Astrocyte (in vitro differentiated cells and primary cell): ENCODE measurements at regions not wholly inside any gene's neighbourhood (a gene's known extent, or its start where the extent isn't known, plus 50 kb on each side); places are given as distances from the start of the nearest gene placed in this dataset.

ENCODE experiments used
- DNase-seq: peaks from one replicate; pipeline ENCODE4 v3.0.0-alpha.2; 2010; ENCODE audit warnings: low read depth
- FAIRE-seq: peaks from 2 replicates; lab custom pipeline; 2011; peaks lifted over from hg19 to GRCh38; lab: Jason Lieb, UNC
- H2AFZ ChIP-seq: 2 replicates; pipeline ENCODE4 v1.6.0; 2012; ENCODE audit warnings: low read depth, low read length, inconsistent platforms
- H3K27ac ChIP-seq: 2 replicates; pipeline ENCODE4 v1.5.1; 2011; ENCODE audit warnings: low read depth, low read length, inconsistent platforms
- H3K27me3 ChIP-seq: 2 replicates; pipeline ENCODE4 v1.6.0; 2011; ENCODE audit warnings: low read length, inconsistent platforms; ENCODE audit not compliant: insufficient read depth
- H3K36me3 ChIP-seq: 2 replicates; pipeline ENCODE4 v1.5.1; 2011; ENCODE audit warnings: low read length, inconsistent platforms; ENCODE audit not compliant: insufficient read depth
- H3K4me1 ChIP-seq: 2 replicates; pipeline ENCODE4 v1.5.1; 2011; ENCODE audit warnings: low read length, inconsistent platforms; ENCODE audit not compliant: insufficient read depth
- H3K4me2 ChIP-seq: 2 replicates; pipeline ENCODE4 v1.6.0; 2012; ENCODE audit warnings: low read length, inconsistent platforms
- H3K4me3 ChIP-seq: 2 replicates; pipeline ENCODE4 v1.5.1; 2011; ENCODE audit warnings: low read depth, mild to moderate bottlenecking, low read length, inconsistent platforms; ENCODE audit not compliant: insufficient read depth
- H3K79me2 ChIP-seq: 2 replicates; pipeline ENCODE4 v1.6.0; 2012; ENCODE audit warnings: mild to moderate bottlenecking, low read length, inconsistent platforms; ENCODE audit not compliant: insufficient read depth
- H3K9ac ChIP-seq: 2 replicates; pipeline ENCODE4 v1.6.0; 2012; ENCODE audit warnings: mild to moderate bottlenecking, low read length, inconsistent platforms
- H3K9me3 ChIP-seq: 2 replicates; pipeline ENCODE4 v1.5.1; 2012; ENCODE audit warnings: low read depth, mild to moderate bottlenecking, low read length, inconsistent platforms; ENCODE audit not compliant: insufficient read depth
- H4K20me1 ChIP-seq: 2 replicates; pipeline ENCODE4 v1.6.0; 2012; ENCODE audit warnings: low read length, inconsistent platforms; ENCODE audit not compliant: insufficient read depth
- H3K27ac Mint-ChIP-seq: one replicate; pipeline ENCODE4 v1.8.0; 2021; ENCODE audit warnings: mild to moderate bottlenecking, mixed read lengths; ENCODE audit not compliant: unreplicated experiment
- H3K27me3 Mint-ChIP-seq: one replicate; pipeline ENCODE4 v1.8.0; 2021; ENCODE audit warnings: low read depth, mixed read lengths; ENCODE audit not compliant: unreplicated experiment
- H3K36me3 Mint-ChIP-seq: one replicate; pipeline ENCODE4 v1.8.0; 2021; ENCODE audit warnings: low read depth, mixed read lengths; ENCODE audit not compliant: unreplicated experiment
- H3K4me1 Mint-ChIP-seq: one replicate; pipeline ENCODE4 v1.8.0; 2021; ENCODE audit warnings: low read depth, mixed read lengths; ENCODE audit not compliant: unreplicated experiment
- H3K4me3 Mint-ChIP-seq: one replicate; pipeline ENCODE4 v1.8.0; 2021; ENCODE audit warnings: mild to moderate bottlenecking, moderate library complexity, mixed read lengths; ENCODE audit not compliant: unreplicated experiment
- H3K9me3 Mint-ChIP-seq: one replicate; pipeline ENCODE4 v1.8.0; 2021; ENCODE audit warnings: mild to moderate bottlenecking, mixed read lengths; ENCODE audit not compliant: unreplicated experiment
- EZH2 ChIP-seq: IDR thresholded peaks from 2 replicates; pipeline ENCODE4 v1.6.1; 2012; ENCODE audit warnings: mild to moderate bottlenecking, low read length, inconsistent platforms; ENCODE audit not compliant: insufficient read depth
- TF ChIP-seq, protein P1 (sequence below): IDR thresholded peaks from 2 replicates; pipeline ENCODE4 v1.5.1; 2011; ENCODE audit warnings: low read depth, mild to moderate bottlenecking, inconsistent platforms, low read length, moderate library complexity; ENCODE audit not compliant: insufficient read depth

DNA sequence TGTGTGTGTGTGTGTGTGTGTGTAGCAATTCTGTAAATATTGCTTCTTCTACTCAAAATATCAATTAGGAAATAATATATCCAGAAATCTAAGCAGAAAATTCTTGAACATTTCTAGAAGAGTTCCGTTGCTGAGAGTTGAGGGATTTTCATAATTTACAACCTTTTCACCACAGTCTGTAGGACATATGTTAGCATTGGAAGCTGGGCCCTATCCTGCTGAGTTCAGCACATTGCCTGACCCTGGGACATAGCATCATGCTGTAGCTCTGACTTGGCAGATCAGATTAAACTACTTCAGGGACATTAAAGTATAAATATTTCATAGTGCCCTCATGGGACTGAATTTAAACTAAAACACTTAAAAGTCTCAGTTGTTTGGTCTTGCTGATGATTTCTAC, 129.2 kb upstream of the KCNH7 start:
- H3K4me2 ChIP-seq = no peak overlapping the region
- TF ChIP-seq, protein P1, sequence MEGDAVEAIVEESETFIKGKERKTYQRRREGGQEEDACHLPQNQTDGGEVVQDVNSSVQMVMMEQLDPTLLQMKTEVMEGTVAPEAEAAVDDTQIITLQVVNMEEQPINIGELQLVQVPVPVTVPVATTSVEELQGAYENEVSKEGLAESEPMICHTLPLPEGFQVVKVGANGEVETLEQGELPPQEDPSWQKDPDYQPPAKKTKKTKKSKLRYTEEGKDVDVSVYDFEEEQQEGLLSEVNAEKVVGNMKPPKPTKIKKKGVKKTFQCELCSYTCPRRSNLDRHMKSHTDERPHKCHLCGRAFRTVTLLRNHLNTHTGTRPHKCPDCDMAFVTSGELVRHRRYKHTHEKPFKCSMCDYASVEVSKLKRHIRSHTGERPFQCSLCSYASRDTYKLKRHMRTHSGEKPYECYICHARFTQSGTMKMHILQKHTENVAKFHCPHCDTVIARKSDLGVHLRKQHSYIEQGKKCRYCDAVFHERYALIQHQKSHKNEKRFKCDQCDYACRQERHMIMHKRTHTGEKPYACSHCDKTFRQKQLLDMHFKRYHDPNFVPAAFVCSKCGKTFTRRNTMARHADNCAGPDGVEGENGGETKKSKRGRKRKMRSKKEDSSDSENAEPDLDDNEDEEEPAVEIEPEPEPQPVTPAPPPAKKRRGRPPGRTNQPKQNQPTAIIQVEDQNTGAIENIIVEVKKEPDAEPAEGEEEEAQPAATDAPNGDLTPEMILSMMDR = no peak
- no peaks in the 10 kb centered on the region for H3K9me3 ChIP-seq
- Mint-ChIP-seq H3K27me3 (no peaks in the 10 kb centered on the region), H3K27ac (no peak overlapping the region), H3K9me3 (no peaks in the 10 kb centered on the region), H3K4me3 (no peak overlapping the region), H3K4me1 (no peaks in the 10 kb centered on the region), H3K36me3 (no peaks in the 10 kb centered on the region)
- no peak for DNase-seq
- no peak overlapping the region for H2AFZ ChIP-seq
- no peaks in the 10 kb centered on the region for H3K4me1 ChIP-seq
- H3K9ac ChIP-seq = no peak overlapping the region
- no peaks in the 10 kb centered on the region for H3K79me2 ChIP-seq
- FAIRE-seq = no peak
- H4K20me1 ChIP-seq = no peaks in the 10 kb centered on the region
- H3K36me3 ChIP-seq = no peaks in the 10 kb centered on the region
- no peaks in the 10 kb centered on the region for H3K27me3 ChIP-seq
- no peak overlapping the region for H3K27ac ChIP-seq
- no peak overlapping the region for H3K4me3 ChIP-seq

DNA sequence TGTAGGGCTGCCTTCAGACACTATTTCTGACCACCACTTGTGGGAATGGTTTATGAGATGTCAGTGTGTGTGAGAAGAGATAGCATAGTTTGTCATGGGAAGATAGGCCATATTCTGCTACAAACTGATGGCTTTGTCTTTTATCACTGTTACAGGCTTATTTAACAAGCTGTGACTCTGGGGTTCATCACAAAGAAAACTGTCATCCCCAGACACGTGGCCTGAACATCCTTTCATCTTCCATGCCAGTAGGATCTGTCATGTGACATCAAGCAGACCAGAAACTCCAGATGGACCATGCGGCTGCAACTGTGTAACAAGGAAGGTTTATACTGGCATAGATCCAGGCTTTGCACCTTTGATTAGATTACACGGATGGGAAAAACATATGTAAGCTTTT, 128.6 kb upstream of the KCNH7 start:
- TF ChIP-seq EZH2 = no peak
- TF ChIP-seq, protein P1 = no peak
- no peaks in the 10 kb centered on the region for H3K9me3 ChIP-seq
- no peak overlapping the region for H2AFZ ChIP-seq

DNA sequence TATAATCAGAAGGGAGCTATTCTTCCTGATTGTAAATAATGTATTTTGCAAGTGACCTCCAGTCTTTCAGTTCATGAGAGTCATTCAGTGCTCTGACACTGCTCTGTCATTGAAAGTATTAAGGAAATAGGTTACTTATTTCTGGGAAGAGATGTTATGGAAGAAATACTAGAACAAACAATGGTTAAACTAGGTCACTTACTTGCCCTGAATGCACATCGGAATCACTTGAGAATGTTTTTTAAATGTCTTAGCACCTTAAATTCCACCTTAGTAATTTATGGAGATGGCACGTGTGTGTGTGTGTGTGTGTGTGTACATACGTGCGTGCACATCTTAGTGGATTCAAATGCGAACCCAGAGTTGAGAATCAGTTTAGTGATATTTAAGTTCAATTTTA, 126.6 kb upstream of the KCNH7 start:
- Mint-ChIP-seq H3K27me3 (no peaks in the 10 kb centered on the region), H3K36me3 (no peaks in the 10 kb centered on the region), H3K27ac (no peak overlapping the region), H3K4me3 (no peak overlapping the region), H3K4me1 (no peaks in the 10 kb centered on the region), H3K9me3 (peaks cover 5% of the 10 kb centered on the region)
- Histone ChIP-seq H4K20me1 (no peaks in the 10 kb centered on the region), H3K27ac (no peak overlapping the region), H3K4me2 (no peak overlapping the region), H3K27me3 (no peaks in the 10 kb centered on the region), H3K9ac (no peak overlapping the region), H3K4me1 (no peaks in the 10 kb centered on the region), H3K4me3 (no peak overlapping the region), H2AFZ (no peak overlapping the region), H3K36me3 (no peaks in the 10 kb centered on the region), H3K79me2 (no peaks in the 10 kb centered on the region), H3K9me3 (no peaks in the 10 kb centered on the region)
- no peak for TF ChIP-seq EZH2
- TF ChIP-seq, protein P1 = no peak
- FAIRE-seq = no peak
- no peak for DNase-seq

More for the DNA sequence above, 128.6 kb upstream of the KCNH7 start:
- DNase-seq (no peak), FAIRE-seq (no peak)
- H3K27ac Mint-ChIP-seq = no peak overlapping the region
- H3K4me3 Mint-ChIP-seq = no peak overlapping the region
- H3K27me3 Mint-ChIP-seq = no peaks in the 10 kb centered on the region
- Histone ChIP-seq H3K36me3 (no peaks in the 10 kb centered on the region), H3K4me2 (no peak overlapping the region), H3K9ac (no peak overlapping the region), H3K4me3 (no peak overlapping the region), H3K27me3 (no peaks in the 10 kb centered on the region), H4K20me1 (no peaks in the 10 kb centered on the region), H3K4me1 (no peaks in the 10 kb centered on the region), H3K79me2 (no peaks in the 10 kb centered on the region), H3K27ac (no peak overlapping the region)
- no peaks in the 10 kb centered on the region for H3K4me1 Mint-ChIP-seq
- H3K36me3 Mint-ChIP-seq = no peaks in the 10 kb centered on the region
- no peaks in the 10 kb centered on the region for H3K9me3 Mint-ChIP-seq
